HepG2 (cell line): ENCODE measurements at regions not wholly inside any gene's neighbourhood (a gene's known extent, or its start where the extent isn't known, plus 50 kb on each side); places are given as distances from the start of the nearest gene placed in this dataset.

Experiments used
- ATAC-seq: fragments of 200-7000 bp; cut with Tn5 transposase; 3 replicates; pipeline ENCODE4 v1.9.1; 2020; ENCODE audit warnings: mild to moderate bottlenecking, moderate library complexity
- BruUV-seq: library from RNA; stranded (reverse); fragments of 400-500 nt; replicated peaks from 2 replicates; lab custom pipeline; 2021; lab: Mats Ljungman, UMichigan
- CTCF ChIA-PET: fragments of 300-600 bp; formaldehyde crosslinking; extraction: SDS; loops from one replicate; lab custom pipeline; 2021; ENCODE audit warnings: low total read pairs, inconsistent platforms, low intra/inter-chr PET ratio; lab: Yijun Ruan, JAX
- POLR2A ChIA-PET: fragments of 350-600 bp; sonication (Branson Sonifier 250); formaldehyde crosslinking; loops from one replicate; lab custom pipeline; 2020; ENCODE audit warnings: antibody characterized with exemption, inconsistent platforms; lab: Yijun Ruan, JAX
- DNase-seq: peaks from one replicate; pipeline ENCODE4 v3.0.0-alpha.2; 2015; ENCODE audit warnings: low spot score
- FAIRE-seq: peaks from 3 replicates; lab custom pipeline; 2011; peaks lifted over from hg19 to GRCh38; lab: Jason Lieb, UNC
- H2AFZ ChIP-seq: one replicate; pipeline ENCODE4 v1.6.1; 2011; ENCODE audit warnings: low read length, inconsistent platforms
- H3K27ac ChIP-seq: fragments of 300-600 bp; 3 replicates; pipeline ENCODE4 v1.8.0; 2011; ENCODE audit warnings: mixed run types, mild to moderate bottlenecking, mixed read lengths, low read length, inconsistent platforms; ENCODE audit not compliant: insufficient read depth; ENCODE audit errors: extremely low read length
- H3K27me3 ChIP-seq, 2 experiments: fragments of 200-600 bp in 1 of 2; 2 replicates in 1 of 2; 3 replicates in 1 of 2; pipeline versions ENCODE4 v1.6.0 to v1.8.0; 2011; ENCODE audit warnings: low read length in 2 of 2, mild to moderate bottlenecking in 2 of 2, moderate library complexity in 2 of 2, inconsistent platforms in 1 of 2; ENCODE audit not compliant: insufficient read depth in 2 of 2, control insufficient read depth in 1 of 2
- H3K36me3 ChIP-seq, 2 experiments: fragments of 200-600 bp in 1 of 2; replicated peaks in 1 of 2; 2 replicates in 1 of 2; 3 replicates in 1 of 2; pipeline versions ENCODE4 v1.5.1 to v1.8.0; 2011; ENCODE audit warnings: low read length in 2 of 2, inconsistent platforms in 1 of 2; ENCODE audit not compliant: insufficient read depth in 2 of 2, control insufficient read depth in 1 of 2
- H3K4me1 ChIP-seq: 2 replicates; pipeline ENCODE4 v1.5.1; 2012; ENCODE audit warnings: low read length, inconsistent platforms; ENCODE audit not compliant: insufficient read depth
- H3K4me2 ChIP-seq: 2 replicates; pipeline ENCODE4 v1.6.0; 2011; ENCODE audit warnings: low read depth, low read length, inconsistent platforms
- H3K4me3 ChIP-seq, 3 experiments: fragments of 200-600 bp in 1 of 3; sonication (generic), shearing (Covaris generic) in 1 of 3; replicated peaks in 1 of 3; 2 replicates each; pipeline ENCODE4 v1.5.1; 2011 to 2016; ENCODE audit warnings: low read length in 3 of 3, inconsistent platforms in 2 of 3, low read depth in 2 of 3, mild to moderate bottlenecking in 2 of 3, control low read depth in 1 of 3, mixed read lengths in 1 of 3; ENCODE audit not compliant: insufficient read depth in 1 of 3
- H3K79me2 ChIP-seq: one replicate; pipeline ENCODE4 v1.6.1; 2011; ENCODE audit warnings: low read length, inconsistent platforms; ENCODE audit not compliant: insufficient read depth
- H3K9ac ChIP-seq: 2 replicates; pipeline ENCODE4 v1.6.0; 2011; ENCODE audit warnings: mild to moderate bottlenecking, low read depth, low read length, inconsistent platforms; ENCODE audit not compliant: insufficient read depth
- H3K9me3 ChIP-seq: 2 replicates; pipeline ENCODE4 v1.5.1; 2012; ENCODE audit warnings: mild to moderate bottlenecking, low read length
- H4K20me1 ChIP-seq: 2 replicates; pipeline ENCODE4 v1.6.0; 2011; ENCODE audit warnings: inconsistent platforms, mild to moderate bottlenecking, low read length, moderate library complexity; ENCODE audit not compliant: insufficient read depth
- ATF7-NPFF ChIP-seq: sonication (generic); formaldehyde crosslinking; IDR thresholded peaks from 2 replicates; pipeline ENCODE4 v1.8.1; 2023; ENCODE audit warnings: mild to moderate bottlenecking, low read depth, missing genetic modification reagents, moderate library complexity
- IRF9 ChIP-seq: sonication (generic); formaldehyde crosslinking; IDR thresholded peaks from 2 replicates; pipeline ENCODE4 v1.8.0; 2022; ENCODE audit warnings: missing genetic modification reagents, mild to moderate bottlenecking, borderline replicate concordance
- TEF ChIP-seq: sonication (generic); formaldehyde crosslinking; IDR thresholded peaks from 2 replicates; pipeline ENCODE4 v1.5.0; 2020; ENCODE audit warnings: missing genetic modification reagents
- ZNF407 ChIP-seq: sonication (generic); formaldehyde crosslinking; IDR thresholded peaks from one replicate; pipeline ENCODE4 v1.5.1; 2020; ENCODE audit warnings: mild to moderate bottlenecking, missing genetic modification reagents; ENCODE audit errors: not compliant biosample characterization
- ZUFSP ChIP-seq: sonication (generic); formaldehyde crosslinking; IDR thresholded peaks from 2 replicates; pipeline ENCODE4 v1.9.0; 2021; ENCODE audit warnings: missing genetic modification reagents, mild to moderate bottlenecking, borderline replicate concordance
- WGBS: methylation state at CpG from one replicate; pipeline ENCODE4 v1.1.6; 2017; ENCODE audit warnings: low lambda C conversion rate; 5-methylcytosine and 5-hydroxymethylcytosine counted together
- in situ Hi-C: cut with HindIII; loops from 2 replicates; pipeline ENCODE4 v1.10.0; 2017; ENCODE audit warnings: low pct_unique_long_range_greater_than_20kb; ENCODE audit not compliant: extremely low pct_ligation_motif_present
- intact Hi-C: fragments of 100-400 bp; cut with micrococcal nuclease; formaldehyde crosslinking; loops from one replicate; pipeline ENCODE4 v1.10.0; 2022; ENCODE audit not compliant: unreplicated experiment

GRCh38 chr19:37313335-37313627 is 57.6 kb upstream of the ZNF527 start:
- DNase-seq (no peak), FAIRE-seq (no peak), ATAC-seq (no peak)
- intact Hi-C loops (no loop called here), in situ Hi-C loops (no loop called here)
- Histone ChIP-seq H2AFZ (no peak overlapping the region), H3K9me3 (peaks cover 7% of the 10 kb centered on the region), H3K79me2 (peaks cover 5% of the 10 kb centered on the region), H3K4me2 (peak overlapping the region; percentile 88), H3K4me3 (peak overlapping the region; percentile 38 to 53 (median 40); a peak in 5 of 6 replicates), H3K4me1 (peaks cover 7% of the 10 kb centered on the region), H3K27ac (no peak overlapping the region), H3K9ac (no peak overlapping the region), H3K27me3 (no peaks in the 10 kb centered on the region; a peak in 1 of 5 replicates), H4K20me1 (no peaks in the 10 kb centered on the region), H3K36me3 (no peaks in the 10 kb centered on the region)
- WGBS = 0% methylated on average over 1 of the region's 1 CpG
- no peak for TF ChIP-seq IRF9 (CRISPR knock-in tag)
- no peak for TF ChIP-seq ZNF407 (CRISPR knock-in tag)
- no peak for TF ChIP-seq ZUFSP
- TF ChIP-seq TEF (CRISPR knock-in tag) = no peak
- no peak for TF ChIP-seq ATF7-NPFF
- CTCF ChIA-PET = no interaction called here
- BruUV-seq = no TSS peak
- POLR2A ChIA-PET = no interaction called here
